ENCODE measurements at regions not wholly inside any gene's neighbourhood (a gene's known extent, or its start where the extent isn't known, plus 50 kb on each side); places are given as distances from the start of the nearest gene placed in this dataset.

GRCh38 chr4:4721636-4722035 is 137.8 kb upstream of the MSX1 start:
- Histone ChIP-seq H3K9ac (ENCODE audit: low read length) (no peak overlapping the region), H3K4me1 (ENCODE audit: control insufficient read depth in 1 of 2, insufficient read depth in 2 of 2, low read length in 2 of 2) (peaks cover 0 to 15% of the 10 kb centered on the region in 2 experiments; a peak in 1 of 4 replicates), H3K27me3 (ENCODE audit: insufficient read depth, low read length) (no peaks in the 10 kb centered on the region), H3K9me3 (ENCODE audit: control insufficient read depth in 1 of 2, insufficient read depth in 1 of 2, low read depth in 1 of 2, low read length in 2 of 2) (peaks cover 17 to 26% of the 10 kb centered on the region in 2 experiments; a peak in 2 of 4 replicates), H3K79me2 (ENCODE audit: insufficient read depth, low read length) (no peaks in the 10 kb centered on the region), H3K27ac (ENCODE audit: low read depth, low read length) (no peak overlapping the region), H3K36me3 (ENCODE audit: control insufficient read depth in 1 of 2, insufficient read depth in 2 of 2, low read length in 2 of 2) (no peaks in the 10 kb centered on the region), H3K4me3 (replicated peaks in 1 of 2; ENCODE audit: low read depth in 1 of 2, low read length in 2 of 2) (no peak overlapping the region), H4K20me1 (ENCODE audit: insufficient read depth) (no peaks in the 10 kb centered on the region), H2AFZ (ENCODE audit: low read depth, low read length, poor library complexity, severe bottlenecking) (no peak overlapping the region), H3K9me2 (ENCODE audit: insufficient read depth) (no peaks in the 10 kb centered on the region), H3K4me2 (ENCODE audit: low read length) (no peak overlapping the region)
- RAD21 ChIA-PET (ENCODE audit: low non-redundant PET in 1 of 2, low total read pairs in 2 of 2, uncharacterized antibody in 2 of 2, unreplicated experiment in 2 of 2), result no interaction called here
- ATAC-seq, result no peak
- POLR2A ChIA-PET, result no interaction called here
- TF ChIP-seq ZFX (IDR thresholded peaks at IDR 0.05) (no peak), POLR2A (IDR thresholded peaks at IDR 0.05; ENCODE audit: borderline replicate concordance, extremely low read depth, insufficient read depth, insufficient read length) (no peak), EZH2phosphoT487 (IDR thresholded peaks at IDR 0.05; ENCODE audit: borderline replicate concordance) (no peak), JUND (IDR thresholded peaks at IDR 0.05) (no peak), ZNF274 (IDR thresholded peaks at IDR 0.05; ENCODE audit: low read depth, low read length) (no peak), YY1 (IDR thresholded peaks at IDR 0.05; ENCODE audit: extremely low read depth, insufficient replicate concordance, low read depth, low read length) (no peak), ZBTB33 (IDR thresholded peaks at IDR 0.05; ENCODE audit: extremely low read depth, insufficient replicate concordance, low read length) (no peak), POLR2AphosphoS5 (IDR thresholded peaks at IDR 0.05; ENCODE audit: low read depth, low read length) (no peak), FOSL1 (IDR thresholded peaks at IDR 0.05; ENCODE audit: low read depth) (no peak), SIN3A (IDR thresholded peaks at IDR 0.05; ENCODE audit: low read depth) (no peak), REST (IDR thresholded peaks at IDR 0.05; ENCODE audit: low read depth) (no peak), EZH2 (IDR thresholded peaks at IDR 0.05) (no peak), ELF1 (IDR thresholded peaks at IDR 0.05; ENCODE audit: borderline replicate concordance, low read depth) (no peak), CEBPB (IDR thresholded peaks at IDR 0.05; ENCODE audit: low read depth) (no peak), SRF (IDR thresholded peaks at IDR 0.05; ENCODE audit: low read depth) (no peak), CBX3 (IDR thresholded peaks at IDR 0.05; ENCODE audit: low read depth) (no peak), MAX (IDR thresholded peaks at IDR 0.05) (no peak), CTCF (IDR thresholded peaks at IDR 0.05 in 2 of 3, conservative IDR thresholded peaks at IDR 0.05 in 1 of 3; ENCODE audit: borderline replicate concordance in 1 of 3, insufficient read depth in 1 of 3, low read depth in 2 of 3, low read length in 2 of 3) (no peak)
- DNase-seq (ENCODE audit: low read depth, low spot score), result no peak
- CTCF ChIA-PET, result no interaction called here
- intact Hi-C loops (cut with micrococcal nuclease), result no loop called here
- BruUV-seq (replicated peaks), result no TSS peak
